ENCODE measurements at regions not wholly inside any gene's neighbourhood (a gene's known extent, or its start where the extent isn't known, plus 50 kb on each side); places are given as distances from the start of the nearest gene placed in this dataset.
"Not testable (repeated sequence)": the region's sequence is repeated elsewhere in the genome, so short reads cannot be mapped to it uniquely, and the experiment has no call there.

DNA sequence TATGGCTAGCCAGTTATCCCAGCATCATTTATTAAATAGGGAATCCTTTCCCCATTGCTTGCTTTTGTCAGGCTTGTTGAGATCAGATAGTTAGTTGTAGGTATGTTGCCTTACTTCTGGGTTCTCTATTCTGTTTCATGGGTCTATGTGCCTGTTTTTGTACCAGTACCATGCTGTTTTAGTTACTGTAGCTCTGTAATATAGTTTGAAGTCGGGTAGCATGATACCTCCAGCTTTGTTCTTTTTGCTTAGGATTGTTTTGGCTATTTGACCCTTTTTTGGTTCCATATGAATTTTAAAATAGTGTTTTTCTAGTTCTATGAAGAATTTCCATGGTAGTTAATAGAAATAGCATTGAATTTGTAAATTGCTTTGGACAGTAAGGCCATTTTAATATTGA lies 300.5 kb downstream of the PTGER3 start:
- not testable (repeated sequence) for DNase-seq (ENCODE audit: low read depth in 2 of 2, low spot score in 1 of 2)

DNA sequence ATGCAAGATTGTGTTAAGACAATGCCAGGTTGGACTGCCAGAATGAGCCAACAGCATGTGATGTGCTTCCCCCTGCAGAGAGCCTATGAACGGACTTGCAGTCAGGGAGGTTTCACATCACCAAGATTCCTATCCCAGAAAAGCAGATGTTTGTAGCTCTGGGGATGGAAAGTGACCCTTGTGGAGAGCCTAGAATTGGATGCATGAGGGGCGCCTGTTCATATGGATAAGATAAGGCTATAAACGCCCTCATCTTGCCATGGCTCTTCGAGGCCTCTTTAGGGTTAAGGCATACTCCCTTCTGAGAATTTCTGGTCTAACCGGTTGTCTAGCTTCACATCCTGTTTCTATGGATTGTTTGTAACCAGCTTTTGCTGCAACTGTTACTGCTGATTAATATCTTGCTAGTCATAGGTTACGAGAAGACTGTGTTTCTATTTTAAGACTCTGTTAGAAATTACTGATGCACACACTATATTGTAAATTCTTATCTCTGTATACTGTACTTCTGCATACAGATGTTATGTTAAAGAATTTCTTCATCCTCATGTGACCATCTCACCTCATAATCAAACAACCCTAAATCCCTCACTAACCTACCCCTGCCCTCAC lies 295.8 kb downstream of the PTGER3 start:
- DNase-seq (ENCODE audit: low read depth in 2 of 2, low spot score in 1 of 2) = not testable (repeated sequence)

DNA sequence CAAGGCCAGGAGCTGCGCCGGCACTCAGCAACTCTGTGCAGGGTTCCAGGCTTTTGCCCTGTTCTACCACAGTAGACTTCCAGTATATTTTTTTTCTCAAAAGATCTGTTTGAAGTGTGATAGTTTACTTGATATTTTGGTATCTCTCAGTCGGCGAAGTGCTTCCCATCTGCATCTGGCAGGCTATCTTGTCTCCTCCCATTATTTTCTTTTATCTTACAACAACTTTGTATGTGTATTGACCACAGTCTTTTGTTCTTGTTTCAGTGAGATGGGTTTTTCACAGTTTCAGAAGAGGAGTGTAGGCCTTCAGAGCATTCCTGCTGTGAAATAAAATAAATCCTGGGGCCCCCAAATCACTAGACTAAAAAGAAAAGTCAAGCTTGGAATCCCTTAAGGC lies 292.9 kb downstream of the PTGER3 start:
- DNase-seq (ENCODE audit: low read depth in 2 of 2, low spot score in 1 of 2) = no peak

DNA sequence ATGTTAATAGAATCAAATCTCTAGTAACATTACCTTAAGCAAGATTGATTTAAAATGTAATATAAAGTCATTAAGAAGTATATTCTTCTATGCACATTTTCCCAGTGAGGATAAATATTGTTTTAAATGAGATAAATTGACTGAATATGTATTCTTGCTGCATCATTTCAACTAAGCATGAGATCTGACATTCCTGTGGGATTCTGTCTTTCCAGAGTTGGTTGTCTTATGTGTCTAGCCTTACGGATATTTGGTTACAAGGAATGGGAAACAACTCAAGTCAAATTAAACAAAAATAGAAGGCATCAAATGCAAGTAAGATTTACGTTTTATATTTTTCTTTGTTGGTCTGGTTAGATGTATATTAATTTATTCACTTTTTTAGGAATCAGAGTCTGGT lies 287.5 kb downstream of the PTGER3 start:
- no peak for DNase-seq (ENCODE audit: low read depth in 2 of 2, low spot score in 1 of 2)

DNA sequence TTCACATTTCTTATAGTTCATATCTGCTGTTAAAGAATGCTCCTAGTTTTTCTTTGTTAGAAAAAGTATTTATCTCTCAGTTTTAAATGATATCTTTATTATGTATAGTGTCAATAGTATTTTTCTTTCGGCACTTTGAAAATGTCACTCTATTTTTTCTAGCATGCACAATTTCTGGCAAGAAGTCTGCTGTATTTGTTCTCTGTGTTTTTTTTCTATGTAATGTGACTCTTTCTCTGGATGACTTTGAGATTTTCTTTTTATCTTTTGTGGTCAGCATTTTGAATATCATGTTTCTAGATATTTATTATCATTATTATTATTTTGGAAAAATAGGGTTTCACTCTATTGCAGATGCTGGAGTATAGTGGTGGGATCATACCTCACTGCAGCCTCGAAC lies 285.2 kb downstream of the PTGER3 start:
- no peak for DNase-seq (ENCODE audit: low read depth in 2 of 2, low spot score in 1 of 2)

DNA sequence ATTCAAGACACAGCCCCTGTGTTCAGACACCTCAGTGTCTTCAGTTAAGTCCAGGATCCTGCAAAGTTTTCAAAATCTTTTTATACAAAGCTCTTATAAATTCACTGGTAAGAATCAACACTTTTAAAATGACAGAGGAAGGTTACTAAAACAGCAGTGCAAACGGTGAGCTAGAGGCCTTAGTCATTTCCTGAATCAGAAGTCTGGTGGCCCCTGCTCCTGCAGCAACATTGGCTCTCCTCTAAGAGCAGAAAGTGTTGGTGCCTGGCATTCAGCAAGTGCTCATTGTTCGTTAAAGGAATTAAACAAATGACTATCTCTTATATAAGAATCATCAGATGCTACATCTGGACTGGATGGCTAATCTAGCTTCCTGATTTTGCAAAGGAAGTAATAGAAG lies 282.9 kb downstream of the PTGER3 start:
- DNase-seq (ENCODE audit: low read depth in 2 of 2, low spot score in 1 of 2) = no peak

DNA sequence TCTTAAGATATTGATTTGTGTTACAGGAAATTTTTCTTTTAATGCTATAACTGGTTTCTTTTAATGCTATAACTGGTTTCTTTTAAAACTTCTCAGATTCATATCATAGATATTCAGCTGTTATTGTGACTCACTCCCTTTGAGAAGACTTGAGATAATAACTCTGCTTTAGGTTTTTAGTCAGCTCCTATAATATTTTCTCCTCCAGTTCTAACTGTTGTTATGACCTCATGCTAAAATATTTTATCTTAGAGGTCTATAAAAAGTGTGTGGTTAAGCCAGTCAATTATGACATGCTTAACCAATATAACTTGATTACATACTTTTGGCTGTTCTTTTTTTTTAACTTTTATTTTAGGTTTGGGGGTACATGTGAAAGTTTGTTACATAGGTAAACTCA lies 280.2 kb downstream of the PTGER3 start:
- DNase-seq (ENCODE audit: low read depth in 2 of 2, low spot score in 1 of 2) = no peak

DNA sequence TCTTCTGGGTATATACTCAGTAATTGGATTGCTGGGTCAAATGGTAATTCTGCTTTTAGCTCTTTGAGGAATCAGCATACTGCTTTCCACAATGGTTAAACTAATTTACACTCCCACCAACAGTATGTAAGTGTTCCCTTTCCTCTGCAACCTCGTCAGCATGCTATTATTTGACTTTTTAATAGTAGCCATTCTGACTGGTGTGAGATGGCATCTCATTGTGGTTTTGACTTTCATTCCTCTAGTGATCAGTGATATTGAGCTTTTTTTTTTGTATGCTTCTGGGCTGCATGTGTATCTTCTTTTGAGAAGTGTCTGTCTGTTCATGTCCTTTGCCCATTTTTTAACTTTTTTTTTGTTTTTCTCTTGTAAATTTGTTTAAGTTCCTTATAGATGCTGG lies 279.4 kb downstream of the PTGER3 start:
- DNase-seq (ENCODE audit: low read depth in 2 of 2, low spot score in 1 of 2) = no peak

DNA sequence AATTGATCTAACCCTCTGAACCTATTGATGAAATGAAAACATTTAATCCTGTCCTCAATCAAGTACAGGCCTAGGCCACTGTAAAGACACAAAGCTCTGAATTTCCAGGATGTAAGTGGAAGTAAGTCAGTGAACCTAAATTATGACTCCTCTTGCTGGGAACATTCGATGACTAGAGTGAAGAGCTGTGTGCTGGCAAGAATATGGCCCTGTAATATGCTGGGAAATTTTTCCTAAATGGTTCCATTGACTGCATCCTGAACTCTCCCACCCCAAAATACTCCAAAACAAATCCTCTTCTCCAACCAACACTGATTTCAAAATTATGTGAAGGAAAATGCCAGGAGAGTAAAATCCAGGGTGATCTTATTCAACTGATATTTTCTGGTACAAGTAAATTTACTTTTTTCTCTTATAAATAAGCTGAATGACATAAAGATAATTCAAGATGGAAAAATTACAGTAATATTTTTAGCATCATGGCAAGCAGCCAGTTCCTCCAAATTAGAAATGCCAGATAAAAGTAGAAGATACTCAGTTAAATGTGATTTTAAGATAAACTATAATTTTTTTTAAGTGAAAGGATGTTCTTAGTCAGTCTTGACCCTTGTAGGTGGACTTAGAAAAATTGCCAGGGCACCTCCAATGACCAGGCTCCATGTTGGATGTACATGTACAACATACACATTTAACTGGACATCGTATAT lies 269.4 kb downstream of the PTGER3 start:
- no peak for DNase-seq (ENCODE audit: low read depth in 2 of 2, low spot score in 1 of 2)

DNA sequence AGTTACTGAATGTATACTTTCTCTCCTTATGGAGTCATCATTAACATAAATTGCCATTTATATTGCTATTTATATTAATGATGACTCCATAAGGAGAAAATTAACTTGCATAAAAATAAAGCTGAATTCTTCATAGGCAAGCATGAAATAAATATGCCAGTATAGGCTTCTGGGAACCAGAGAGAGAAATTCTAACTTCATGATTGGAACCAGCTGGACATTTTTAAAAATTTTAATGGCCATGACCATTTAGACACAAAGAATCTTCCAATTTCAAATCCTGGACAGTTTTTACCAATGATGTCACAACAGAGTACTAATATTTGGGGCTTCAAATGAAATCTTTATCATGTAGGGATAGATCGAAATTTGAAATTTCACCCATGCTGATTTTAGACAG lies 268.7 kb downstream of the PTGER3 start:
- DNase-seq (ENCODE audit: low read depth in 2 of 2, low spot score in 1 of 2) = no peak

DNA sequence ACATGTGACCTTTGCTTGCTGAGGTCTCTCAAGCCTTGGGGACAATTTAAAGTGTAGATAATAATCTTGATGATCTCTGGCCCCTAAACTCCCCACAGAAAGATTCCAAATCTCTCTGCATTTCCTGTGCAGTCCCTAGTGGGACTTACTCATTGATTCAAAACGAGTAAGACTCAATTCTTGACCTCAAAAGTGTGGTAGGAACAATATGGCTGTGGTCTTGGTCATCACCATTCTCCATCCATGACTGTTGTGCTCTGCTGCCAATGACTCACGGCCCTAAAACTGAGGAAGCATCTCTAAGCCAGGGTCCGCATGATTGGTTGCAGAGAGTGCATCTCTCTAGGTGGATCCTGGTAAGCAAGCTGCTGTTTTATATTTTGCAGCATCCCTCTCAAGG lies 268.0 kb downstream of the PTGER3 start:
- no peak for DNase-seq (ENCODE audit: low read depth in 2 of 2, low spot score in 1 of 2)

DNA sequence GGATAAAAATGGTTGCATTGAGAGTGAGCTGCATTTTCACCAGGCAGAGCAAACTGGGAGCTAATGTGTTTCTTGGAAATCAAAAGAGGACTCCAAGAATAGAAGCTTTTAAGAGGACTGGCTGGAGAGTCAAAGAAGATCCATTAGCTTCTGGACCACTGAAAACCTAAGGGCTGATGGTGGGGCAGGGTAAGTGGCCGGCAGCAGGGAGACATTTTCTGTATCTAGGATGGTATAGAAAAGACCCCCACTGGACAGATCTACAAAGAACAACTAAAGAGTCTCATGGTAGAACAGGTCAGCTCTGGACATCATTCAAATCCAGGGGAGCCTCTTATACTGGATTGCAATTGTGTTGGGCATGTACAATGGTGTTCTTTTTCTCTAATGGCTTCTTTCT lies 262.3 kb downstream of the PTGER3 start:
- DNase-seq (ENCODE audit: low read depth in 2 of 2, low spot score in 1 of 2) = no peak

DNA sequence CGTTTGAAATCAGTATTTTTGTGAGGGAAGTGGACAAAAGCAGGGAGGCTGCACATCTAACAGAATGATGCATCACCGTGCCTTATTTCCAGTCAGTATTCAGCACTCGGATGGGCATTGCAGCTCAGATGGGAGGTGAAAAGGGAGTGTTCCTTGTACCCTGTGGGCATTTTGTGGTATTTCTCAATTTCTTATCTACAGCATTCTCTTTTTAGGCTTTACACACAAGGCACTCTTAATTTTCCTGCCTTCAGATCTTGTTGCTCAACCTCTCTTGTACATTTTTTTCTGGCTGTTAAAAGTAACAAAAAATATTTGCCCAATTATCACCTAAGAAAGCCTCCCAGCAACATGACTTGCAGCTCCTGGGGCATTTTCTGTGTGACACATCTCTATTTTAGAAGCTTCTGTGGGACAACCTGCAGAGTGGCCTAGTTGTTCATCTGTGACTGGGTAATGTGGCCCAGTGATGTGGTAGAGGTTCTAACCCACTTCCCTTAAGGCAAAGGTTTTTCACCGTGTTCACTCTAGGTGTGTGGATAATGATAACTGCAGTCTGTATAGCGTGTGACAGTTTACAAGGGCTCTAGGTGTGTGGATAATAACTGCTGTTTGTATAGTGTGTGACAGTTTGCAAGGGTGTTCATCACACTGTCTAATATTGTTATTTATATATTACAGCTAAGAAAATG lies 257.2 kb downstream of the PTGER3 start:
- DNase-seq (ENCODE audit: low read depth in 2 of 2, low spot score in 1 of 2) = no peak

DNA sequence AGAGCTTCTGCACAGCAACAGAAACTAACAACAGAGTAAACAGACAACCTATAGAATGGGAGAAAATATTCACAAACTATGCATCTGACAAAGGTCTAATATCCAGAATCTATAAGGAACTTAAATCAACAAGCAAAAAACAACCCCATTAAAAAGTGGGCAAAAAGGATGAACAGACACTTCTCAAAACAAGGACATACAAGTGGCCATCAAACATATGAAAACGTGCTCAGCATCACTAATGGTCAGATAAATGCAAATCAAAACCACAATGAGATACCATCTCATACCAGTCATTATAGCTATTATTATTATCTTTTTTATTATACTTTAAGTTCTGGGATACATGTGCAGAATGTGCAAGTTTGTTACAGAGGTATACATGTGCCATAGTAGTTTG lies 252.6 kb downstream of the PTGER3 start:
- DNase-seq (ENCODE audit: low read depth in 2 of 2, low spot score in 1 of 2) = not testable (repeated sequence)

DNA sequence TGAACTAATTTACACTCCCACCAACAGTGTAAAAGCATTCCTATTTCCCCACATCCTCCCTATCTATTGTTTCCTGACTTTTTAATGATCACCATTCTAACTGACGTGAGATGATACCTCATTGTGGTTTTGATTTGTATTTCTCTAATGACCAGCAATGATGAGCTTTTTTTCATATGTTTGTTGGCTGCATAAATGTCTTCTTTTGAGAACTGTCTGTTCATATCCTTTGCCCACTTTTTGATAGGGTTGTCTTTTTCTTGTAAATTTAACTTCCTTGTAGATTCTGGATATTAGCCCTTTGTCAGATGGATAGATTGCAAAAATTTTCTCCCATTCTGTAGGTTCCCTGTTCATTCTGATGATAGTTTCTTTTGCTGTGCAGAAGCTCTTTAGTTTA lies 251.3 kb downstream of the PTGER3 start:
- DNase-seq (ENCODE audit: low read depth in 2 of 2, low spot score in 1 of 2) = not testable (repeated sequence)

DNA sequence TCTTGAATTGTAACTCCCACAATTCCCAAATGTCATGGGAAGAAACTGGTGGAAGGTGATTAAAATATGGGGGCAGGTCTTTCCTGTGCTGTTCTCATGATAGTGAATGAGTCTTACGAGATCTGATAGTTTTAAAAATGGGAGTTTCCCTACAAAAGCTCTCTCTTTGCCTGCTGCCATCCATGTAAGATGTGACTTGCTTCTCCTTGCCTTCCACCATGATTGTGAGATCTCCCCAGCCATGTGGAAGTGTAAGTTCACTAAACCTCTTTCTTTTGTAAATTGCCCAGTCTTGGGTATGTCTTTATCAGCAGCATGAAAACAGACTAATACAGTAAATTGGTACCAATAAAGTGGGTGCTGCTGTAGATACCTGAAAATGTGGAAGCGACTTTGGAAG lies 245.0 kb downstream of the PTGER3 start:
- DNase-seq (ENCODE audit: low read depth in 2 of 2, low spot score in 1 of 2) = not testable (repeated sequence)

DNA sequence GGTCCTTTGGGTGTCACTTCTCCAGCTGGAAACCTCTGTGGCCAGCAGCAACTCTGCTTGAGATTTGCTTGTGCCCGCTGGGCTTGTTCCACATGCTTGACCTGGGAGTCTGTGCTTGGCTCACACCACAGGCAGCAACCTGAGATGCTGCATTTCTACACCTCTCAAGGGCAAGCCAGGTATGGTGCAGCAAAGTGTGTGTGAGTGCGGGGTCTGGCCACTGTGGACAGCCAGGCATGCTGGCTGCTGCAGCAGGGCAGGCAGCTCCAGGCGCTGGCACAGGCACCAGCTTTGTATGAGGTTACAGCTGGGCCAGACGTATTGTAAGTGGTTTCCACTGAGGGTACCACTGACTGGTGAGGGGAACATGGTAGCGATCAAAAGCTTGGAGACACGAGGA lies 242.0 kb downstream of the PTGER3 start:
- DNase-seq (ENCODE audit: low read depth in 2 of 2, low spot score in 1 of 2) = no peak

DNA sequence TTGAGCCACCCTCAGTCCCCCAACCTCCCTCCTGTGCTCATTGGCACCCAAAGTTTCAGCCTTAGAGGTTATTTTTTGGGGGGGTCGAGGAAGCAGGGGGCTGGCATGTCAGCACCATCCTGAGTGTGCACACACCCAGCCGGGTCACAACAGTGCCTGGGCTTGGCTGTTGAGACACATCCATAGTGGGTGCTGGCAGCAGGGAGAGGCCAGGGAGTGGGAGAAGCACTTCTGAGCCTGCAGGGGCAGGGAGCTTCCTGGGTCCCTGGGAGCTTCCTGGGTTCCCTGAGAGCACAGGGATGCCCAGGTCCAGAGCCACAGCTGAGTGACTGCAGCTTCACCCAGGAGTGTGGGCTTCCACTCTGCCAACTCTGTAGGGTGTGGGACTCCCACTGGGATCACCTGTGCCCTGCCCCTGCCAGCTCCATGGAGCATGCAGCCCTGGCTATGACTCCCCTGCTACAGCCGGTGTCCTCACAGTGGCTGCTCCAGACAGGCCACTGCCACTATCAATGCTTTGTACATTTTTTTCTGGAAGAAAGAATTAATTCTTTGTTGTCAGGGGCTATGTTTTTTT lies 240.4 kb downstream of the PTGER3 start:
- no peak for DNase-seq (ENCODE audit: low read depth in 2 of 2, low spot score in 1 of 2)

DNA sequence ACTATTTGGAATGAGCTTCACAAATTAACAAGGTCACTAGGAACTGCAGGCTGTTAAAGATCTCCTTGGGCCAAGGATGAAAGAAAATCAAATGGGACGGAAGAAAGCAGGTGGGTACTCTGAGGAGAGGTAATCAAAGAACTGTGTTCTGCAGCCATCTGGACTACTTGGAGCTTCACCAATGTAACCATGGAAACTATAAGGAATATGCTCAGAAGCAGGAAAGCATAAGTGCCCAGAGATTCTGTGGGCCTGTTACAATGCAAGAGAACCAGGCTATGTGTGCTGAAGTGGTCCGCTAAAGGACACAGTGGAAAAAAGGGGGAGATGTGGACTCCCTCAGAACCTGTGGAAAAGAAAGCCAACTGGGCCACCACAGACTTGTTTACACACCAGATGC lies 238.5 kb downstream of the PTGER3 start:
- no peak for DNase-seq (ENCODE audit: low read depth in 2 of 2, low spot score in 1 of 2)

DNA sequence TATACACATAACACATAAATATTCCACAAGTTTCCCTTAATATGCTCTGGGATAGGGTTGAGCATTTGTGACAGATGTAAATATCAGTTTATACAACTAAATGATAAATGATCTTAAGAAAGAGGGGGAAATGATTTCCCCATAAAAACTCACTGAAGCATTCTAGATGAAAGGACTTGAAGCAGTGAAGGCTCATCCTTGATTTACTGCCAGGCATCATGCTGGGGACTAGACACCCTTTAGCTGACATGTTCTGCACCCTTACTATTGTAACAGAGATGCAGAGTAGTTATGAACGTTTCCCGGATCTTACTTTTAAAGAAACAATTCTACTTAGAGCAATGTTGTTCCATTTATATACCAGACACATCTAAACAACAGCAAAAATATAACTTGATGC lies 235.8 kb downstream of the PTGER3 start:
- DNase-seq (ENCODE audit: low read depth in 2 of 2, low spot score in 1 of 2) = no peak

DNA sequence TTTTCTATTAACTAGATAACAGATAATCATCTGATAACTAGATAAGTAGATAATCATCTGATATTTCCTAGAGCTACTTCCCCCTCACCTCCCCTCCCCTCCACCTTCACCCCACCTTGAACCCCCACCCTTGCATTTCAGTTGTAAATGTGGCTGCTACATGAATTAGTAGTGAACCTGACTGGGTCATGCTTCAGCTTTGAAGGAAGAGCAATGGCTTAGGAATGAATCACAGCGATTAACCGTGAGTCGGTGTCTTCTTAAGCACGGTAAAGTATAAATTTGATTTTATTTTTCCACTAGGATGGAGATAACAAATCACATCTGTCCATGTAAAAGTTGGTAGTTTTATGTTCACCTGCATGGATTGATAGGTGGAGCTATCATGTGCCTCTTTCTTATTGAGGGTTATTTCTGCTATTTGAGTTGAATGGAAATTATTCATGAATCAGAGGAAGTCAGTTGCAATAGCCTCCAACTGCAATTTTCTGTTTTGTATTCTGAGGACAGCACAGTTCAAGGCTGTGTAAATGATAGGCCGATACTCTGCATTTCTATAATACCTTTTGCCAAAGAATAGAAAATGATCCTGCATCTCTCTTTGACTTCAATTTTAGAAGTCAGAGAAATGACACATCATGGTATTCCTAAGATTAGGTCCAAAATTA lies 235.0 kb downstream of the PTGER3 start:
- no peak for DNase-seq (ENCODE audit: low read depth in 2 of 2, low spot score in 1 of 2)

DNA sequence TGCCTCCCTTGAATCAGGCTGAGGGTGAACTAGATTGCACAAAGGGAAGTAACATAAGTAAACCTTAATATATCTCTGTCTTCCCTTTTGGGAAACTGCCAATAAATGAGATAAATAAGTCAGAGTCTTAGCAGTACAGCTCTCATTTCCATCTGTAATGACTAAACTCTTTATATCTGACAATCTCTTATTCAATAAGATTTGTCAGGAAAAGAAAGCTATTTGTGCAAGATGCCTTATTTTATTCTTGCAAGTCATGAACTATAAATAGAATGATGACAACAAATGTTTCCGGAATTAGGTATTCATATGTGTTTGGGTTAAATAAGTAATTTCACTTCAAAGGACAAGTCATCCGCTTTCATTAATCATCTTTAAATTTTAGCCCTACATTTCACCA lies 229.2 kb downstream of the PTGER3 start:
- no peak for DNase-seq (ENCODE audit: low read depth in 2 of 2, low spot score in 1 of 2)

All from stimulated activated CD8-positive, alpha-beta memory T cell treated with anti-CD3 and anti-CD28 coated beads, Interleukin-4, amount 100 ng/mL, for 4 hours (primary cell).